ENCODE measurements at regions not wholly inside any gene's neighbourhood (a gene's known extent, or its start where the extent isn't known, plus 50 kb on each side); places are given as distances from the start of the nearest gene placed in this dataset.

GRCh38 chr12:97907504-97907903, 444.9 kb downstream of the RMST start:
- Histone ChIP-seq H3K4me3 (ENCODE audit: low read depth in 2 of 2, low read length in 1 of 2) (no peak overlapping the region), H2AFZ (ENCODE audit: low read depth) (no peak overlapping the region), H3K4me1 (ENCODE audit: control insufficient read depth in 1 of 2, insufficient read depth in 2 of 2, low read depth in 1 of 2, low read length in 1 of 2) (no peaks in the 10 kb centered on the region), H3K9me2 (no peaks in the 10 kb centered on the region), H3K9ac (no peak overlapping the region), H3K27me3 (ENCODE audit: insufficient read depth) (no peaks in the 10 kb centered on the region), H3K36me3 (replicated peaks in 1 of 2; ENCODE audit: control insufficient read depth in 1 of 2, insufficient read depth in 2 of 2, low read length in 1 of 2) (no peaks in the 10 kb centered on the region), H3K9me3 (no peaks in the 10 kb centered on the region), H3K27ac (ENCODE audit: low read depth in 2 of 2, low read length in 1 of 2) (no peak overlapping the region), H4K20me1 (ENCODE audit: insufficient read depth) (no peaks in the 10 kb centered on the region), H3K79me2 (ENCODE audit: insufficient read depth) (no peaks in the 10 kb centered on the region), H3F3A (replicated peaks; ENCODE audit: insufficient read depth) (no peaks in the 10 kb centered on the region), H3K4me2 (no peak overlapping the region)
- DNase-seq: no peak
- POLR2A ChIA-PET: no interaction called here
- CTCF ChIA-PET: no interaction called here
- TF ChIP-seq REST (IDR thresholded peaks at IDR 0.05; ENCODE audit: low read depth, low read length): no peak
- TF ChIP-seq ZBTB33 (IDR thresholded peaks at IDR 0.05; ENCODE audit: borderline replicate concordance, low read depth): no peak
- no peak for TF ChIP-seq EP300 (IDR thresholded peaks at IDR 0.05; ENCODE audit: borderline replicate concordance in 1 of 2, low read depth in 1 of 2, low read length in 1 of 2)

- no peaks in the 10 kb centered on the region for H3K27me3 ChIP-seq (ENCODE audit: insufficient read depth)
- H2AFZ ChIP-seq (ENCODE audit: low read depth): no peak overlapping the region
- no peaks in the 10 kb centered on the region for H4K20me1 ChIP-seq (ENCODE audit: insufficient read depth)
- H3K4me2 ChIP-seq: no peak overlapping the region
- H3K4me3 ChIP-seq (ENCODE audit: low read depth in 2 of 2, low read length in 1 of 2): no peak overlapping the region
- H3F3A ChIP-seq (replicated peaks; ENCODE audit: insufficient read depth): no peaks in the 10 kb centered on the region
- no peaks in the 10 kb centered on the region for H3K4me1 ChIP-seq (ENCODE audit: control insufficient read depth in 1 of 2, insufficient read depth in 2 of 2, low read depth in 1 of 2, low read length in 1 of 2)
- no peaks in the 10 kb centered on the region for H3K9me3 ChIP-seq
- ChIA-PET CTCF (interaction anchor here (0.9 to 1.1 kb wide), 2 partner anchors 22 to 51 kb away, joined by 3 to 4 read pairs; no protein-coding TSS in a partner anchor), POLR2A (no interaction called here)
- no peaks in the 10 kb centered on the region for H3K36me3 ChIP-seq (replicated peaks in 1 of 2; ENCODE audit: control insufficient read depth in 1 of 2, insufficient read depth in 2 of 2, low read length in 1 of 2)
- no peak overlapping the region for H3K9ac ChIP-seq
- no peaks in the 10 kb centered on the region for H3K9me2 ChIP-seq
- H3K79me2 ChIP-seq (ENCODE audit: insufficient read depth): no peaks in the 10 kb centered on the region
- 44% methylated on average over 3 of the region's 3 CpGs for WGBS (ENCODE audit: low lambda C conversion rate)
- no peak overlapping the region for H3K27ac ChIP-seq (ENCODE audit: low read depth in 2 of 2, low read length in 1 of 2)
- no peak for DNase-seq
- TF ChIP-seq GABPA (IDR thresholded peaks at IDR 0.05; ENCODE audit: low read depth) (no peak), IRF3 (IDR thresholded peaks at IDR 0.05; ENCODE audit: low read depth, low read length) (no peak), YY1 (IDR thresholded peaks at IDR 0.05; ENCODE audit: low read depth) (no peak), NRF1 (IDR thresholded peaks at IDR 0.05; ENCODE audit: low read depth, low read length) (no peak), CTCF (IDR thresholded peaks at IDR 0.05) (no peak), FOXJ3 (CRISPR knock-in tag; IDR thresholded peaks at IDR 0.05) (no peak), MEF2A (IDR thresholded peaks at IDR 0.05; ENCODE audit: borderline replicate concordance, low read depth) (no peak), SMC3 (IDR thresholded peaks at IDR 0.05; ENCODE audit: low read depth, low read length) (no peak), ELF1 (IDR thresholded peaks at IDR 0.05) (no peak), ZBTB33 (IDR thresholded peaks at IDR 0.05; ENCODE audit: borderline replicate concordance, low read depth) (no peak), FOSL2 (IDR thresholded peaks at IDR 0.05; ENCODE audit: borderline replicate concordance, low read depth) (no peak), EP300 (IDR thresholded peaks at IDR 0.05; ENCODE audit: borderline replicate concordance in 1 of 2, low read depth in 1 of 2, low read length in 1 of 2) (no peak), MAX (IDR thresholded peaks at IDR 0.05; ENCODE audit: low read depth) (no peak), SIN3A (IDR thresholded peaks at IDR 0.05; ENCODE audit: borderline replicate concordance, low read depth, low read length) (no peak), TCF12 (IDR thresholded peaks at IDR 0.05) (no peak)
Observed at GRCh38 chr12:97910559-97910958, 448.0 kb downstream of the RMST start.

Data from SK-N-SH (cell line).